HepG2 (cell line): ENCODE measurements at regions not wholly inside any gene's neighbourhood (a gene's known extent, or its start where the extent isn't known, plus 50 kb on each side); places are given as distances from the start of the nearest gene placed in this dataset.

ENCODE experiments used
- ATAC-seq: fragments of 200-7000 bp; cut with Tn5 transposase; 3 replicates; pipeline ENCODE4 v1.9.1; 2020; ENCODE audit warnings: mild to moderate bottlenecking, moderate library complexity
- BruUV-seq: library from RNA; stranded (reverse); fragments of 400-500 nt; replicated peaks from 2 replicates; lab custom pipeline; 2021; lab: Mats Ljungman, UMichigan
- CTCF ChIA-PET: fragments of 300-600 bp; formaldehyde crosslinking; extraction: SDS; loops from one replicate; lab custom pipeline; 2021; ENCODE audit warnings: low total read pairs, inconsistent platforms, low intra/inter-chr PET ratio; lab: Yijun Ruan, JAX
- POLR2A ChIA-PET: fragments of 350-600 bp; sonication (Branson Sonifier 250); formaldehyde crosslinking; loops from one replicate; lab custom pipeline; 2020; ENCODE audit warnings: antibody characterized with exemption, inconsistent platforms; lab: Yijun Ruan, JAX
- DNase-seq: peaks from one replicate; pipeline ENCODE4 v3.0.0-alpha.2; 2015; ENCODE audit warnings: low spot score
- FAIRE-seq: peaks from 3 replicates; lab custom pipeline; 2011; peaks lifted over from hg19 to GRCh38; lab: Jason Lieb, UNC
- H2AFZ ChIP-seq: one replicate; pipeline ENCODE4 v1.6.1; 2011; ENCODE audit warnings: low read length, inconsistent platforms
- H3K27ac ChIP-seq: fragments of 300-600 bp; 3 replicates; pipeline ENCODE4 v1.8.0; 2011; ENCODE audit warnings: mixed run types, mild to moderate bottlenecking, mixed read lengths, low read length, inconsistent platforms; ENCODE audit not compliant: insufficient read depth; ENCODE audit errors: extremely low read length
- H3K27me3 ChIP-seq, 2 experiments: fragments of 200-600 bp in 1 of 2; 2 replicates in 1 of 2; 3 replicates in 1 of 2; pipeline versions ENCODE4 v1.6.0 to v1.8.0; 2011; ENCODE audit warnings: low read length in 2 of 2, mild to moderate bottlenecking in 2 of 2, moderate library complexity in 2 of 2, inconsistent platforms in 1 of 2; ENCODE audit not compliant: insufficient read depth in 2 of 2, control insufficient read depth in 1 of 2
- H3K36me3 ChIP-seq, 2 experiments: fragments of 200-600 bp in 1 of 2; replicated peaks in 1 of 2; 2 replicates in 1 of 2; 3 replicates in 1 of 2; pipeline versions ENCODE4 v1.5.1 to v1.8.0; 2011; ENCODE audit warnings: low read length in 2 of 2, inconsistent platforms in 1 of 2; ENCODE audit not compliant: insufficient read depth in 2 of 2, control insufficient read depth in 1 of 2
- H3K4me1 ChIP-seq: 2 replicates; pipeline ENCODE4 v1.5.1; 2012; ENCODE audit warnings: low read length, inconsistent platforms; ENCODE audit not compliant: insufficient read depth
- H3K4me2 ChIP-seq: 2 replicates; pipeline ENCODE4 v1.6.0; 2011; ENCODE audit warnings: low read depth, low read length, inconsistent platforms
- H3K4me3 ChIP-seq, 3 experiments: fragments of 200-600 bp in 1 of 3; sonication (generic), shearing (Covaris generic) in 1 of 3; replicated peaks in 1 of 3; 2 replicates each; pipeline ENCODE4 v1.5.1; 2011 to 2016; ENCODE audit warnings: low read length in 3 of 3, inconsistent platforms in 2 of 3, low read depth in 2 of 3, mild to moderate bottlenecking in 2 of 3, control low read depth in 1 of 3, mixed read lengths in 1 of 3; ENCODE audit not compliant: insufficient read depth in 1 of 3
- H3K79me2 ChIP-seq: one replicate; pipeline ENCODE4 v1.6.1; 2011; ENCODE audit warnings: low read length, inconsistent platforms; ENCODE audit not compliant: insufficient read depth
- H3K9ac ChIP-seq: 2 replicates; pipeline ENCODE4 v1.6.0; 2011; ENCODE audit warnings: mild to moderate bottlenecking, low read depth, low read length, inconsistent platforms; ENCODE audit not compliant: insufficient read depth
- H3K9me3 ChIP-seq: 2 replicates; pipeline ENCODE4 v1.5.1; 2012; ENCODE audit warnings: mild to moderate bottlenecking, low read length
- H4K20me1 ChIP-seq: 2 replicates; pipeline ENCODE4 v1.6.0; 2011; ENCODE audit warnings: inconsistent platforms, mild to moderate bottlenecking, low read length, moderate library complexity; ENCODE audit not compliant: insufficient read depth
- ARNT2 ChIP-seq: sonication (generic); formaldehyde crosslinking; IDR thresholded peaks from 2 replicates; pipeline ENCODE4 v1.8.0; 2022; ENCODE audit warnings: mild to moderate bottlenecking, low read depth, missing genetic modification reagents, moderate library complexity
- ATAD3A ChIP-seq: sonication (generic); formaldehyde crosslinking; IDR thresholded peaks from 2 replicates; pipeline ENCODE4 v1.4.0; 2020; ENCODE audit warnings: missing genetic modification reagents
- FOSL2 ChIP-seq: sonication (generic); formaldehyde crosslinking; IDR thresholded peaks from 2 replicates; pipeline ENCODE4 v1.4.0; 2020; ENCODE audit warnings: missing genetic modification reagents
- HOXA3 ChIP-seq: sonication (generic); formaldehyde crosslinking; IDR thresholded peaks from 2 replicates; pipeline ENCODE4 v1.5.0; 2020; ENCODE audit warnings: missing genetic modification reagents
- KDM2A ChIP-seq: sonication (generic); formaldehyde crosslinking; IDR thresholded peaks from 2 replicates; pipeline ENCODE4 v1.4.0; 2020; ENCODE audit warnings: low read depth, missing genetic modification reagents, borderline replicate concordance
- KDM3A ChIP-seq: IDR thresholded peaks from 2 replicates; pipeline ENCODE4 v1.6.1; 2018; ENCODE audit warnings: low read depth, missing compliant biosample characterization
- LCORL ChIP-seq, 2 experiments: fragments of 450-650 bp in 1 of 2; sonication (generic) in 1 of 2; formaldehyde crosslinking in 1 of 2; IDR thresholded peaks; 2 replicates each; pipeline versions ENCODE4 v1.5.0 to v1.6.1; 2017 to 2020; ENCODE audit warnings: antibody characterized with exemption in 1 of 2, missing genetic modification reagents in 1 of 2
- MIXL1 ChIP-seq: IDR thresholded peaks from 2 replicates; pipeline ENCODE4 v1.6.1; 2016
- NFE2 ChIP-seq: sonication (generic); formaldehyde crosslinking; IDR thresholded peaks from 2 replicates; pipeline ENCODE4 v1.4.0; 2020; ENCODE audit warnings: missing genetic modification reagents
- RAD21 ChIP-seq: fragments of 450-650 bp; formaldehyde crosslinking; IDR thresholded peaks from 2 replicates; pipeline ENCODE4 v1.5.0; 2020; ENCODE audit warnings: mild to moderate bottlenecking
- SALL1 ChIP-seq: sonication (generic); formaldehyde crosslinking; IDR thresholded peaks from 2 replicates; pipeline ENCODE4 v1.8.0; 2022; ENCODE audit warnings: mild to moderate bottlenecking, missing genetic modification reagents
- SIN3A ChIP-seq: IDR thresholded peaks from 2 replicates; pipeline ENCODE4 v1.6.1; 2011; ENCODE audit warnings: low read depth, mild to moderate bottlenecking, control low read depth, low read length, borderline replicate concordance
- TEAD3 ChIP-seq: optimal IDR thresholded peaks from 2 replicates; pipeline ENCODE3; 2016; ENCODE audit warnings: borderline replicate concordance
- TSC22D2 ChIP-seq: sonication (generic); formaldehyde crosslinking; IDR thresholded peaks from 2 replicates; pipeline ENCODE4 v1.5.1; 2020; ENCODE audit warnings: missing genetic modification reagents, mild to moderate bottlenecking, borderline replicate concordance
- ZBTB42 ChIP-seq: sonication (generic); formaldehyde crosslinking; IDR thresholded peaks from 2 replicates; pipeline ENCODE4 v1.5.0; 2020; ENCODE audit warnings: mild to moderate bottlenecking, missing genetic modification reagents
- ZFP36 ChIP-seq: fragments of 150-350 bp; IDR thresholded peaks from 2 replicates; pipeline ENCODE4 v1.6.1; 2018; ENCODE audit warnings: borderline replicate concordance, low read length, low read depth; ENCODE audit not compliant: partially characterized antibody
- ZNF121 ChIP-seq: sonication (generic); formaldehyde crosslinking; IDR thresholded peaks from 2 replicates; pipeline ENCODE4 v1.5.0; 2020; ENCODE audit warnings: mild to moderate bottlenecking, missing genetic modification reagents
- ZNF317 ChIP-seq: sonication (generic); formaldehyde crosslinking; IDR thresholded peaks from 2 replicates; pipeline ENCODE4 v1.5.0; 2020; ENCODE audit warnings: mild to moderate bottlenecking, missing genetic modification reagents
- ZNF607 ChIP-seq: sonication (generic); formaldehyde crosslinking; IDR thresholded peaks from 2 replicates; pipeline ENCODE4 v1.5.1; 2020; ENCODE audit warnings: missing genetic modification reagents, mild to moderate bottlenecking, borderline replicate concordance
- WGBS: methylation state at CpG from one replicate; pipeline ENCODE4 v1.1.6; 2017; ENCODE audit warnings: low lambda C conversion rate; 5-methylcytosine and 5-hydroxymethylcytosine counted together
- in situ Hi-C: cut with HindIII; loops from 2 replicates; pipeline ENCODE4 v1.10.0; 2017; ENCODE audit warnings: low pct_unique_long_range_greater_than_20kb; ENCODE audit not compliant: extremely low pct_ligation_motif_present
- intact Hi-C: fragments of 100-400 bp; cut with micrococcal nuclease; formaldehyde crosslinking; loops from one replicate; pipeline ENCODE4 v1.10.0; 2022; ENCODE audit not compliant: unreplicated experiment
- TF ChIP-seq, protein P1 (sequence below): sonication (generic); formaldehyde crosslinking; IDR thresholded peaks from 2 replicates; pipeline ENCODE4 v1.5.1; 2020; ENCODE audit warnings: missing genetic modification reagents, mild to moderate bottlenecking, borderline replicate concordance

- in situ Hi-C loops (loop anchor here (25.0 kb wide), 1 partner anchor 1059 kb away; no protein-coding TSS in a partner anchor), intact Hi-C loops (loop anchor here (5.0 kb wide), 3 partner anchors 69 to 1949 kb away; no protein-coding TSS in a partner anchor)
- H3K4me1 ChIP-seq: no peaks in the 10 kb centered on the region
- H3K9ac ChIP-seq: no peak overlapping the region
- ChIA-PET POLR2A (no interaction called here), CTCF (interaction anchor here (0.8 kb wide), 1 partner anchor 1075 kb away, joined by 3 read pairs; no protein-coding TSS in a partner anchor)
- no peaks in the 10 kb centered on the region for H3K27me3 ChIP-seq
- BruUV-seq: no TSS peak
- WGBS: 17% methylated on average over 18 of the region's 18 CpGs
- no peak overlapping the region for H3K4me3 ChIP-seq
- DNase-seq: peak; percentile 64
- H3K27ac ChIP-seq: no peak overlapping the region
- H3K9me3 ChIP-seq: no peaks in the 10 kb centered on the region
- no peak overlapping the region for H3K4me2 ChIP-seq
- H3K79me2 ChIP-seq: no peaks in the 10 kb centered on the region
- no peaks in the 10 kb centered on the region for H3K36me3 ChIP-seq
- H4K20me1 ChIP-seq: no peaks in the 10 kb centered on the region
- H2AFZ ChIP-seq: no peak overlapping the region
- peak; percentile 86 for FAIRE-seq
- ATAC-seq: peak; percentile 99
- TF ChIP-seq ARNT2 (CRISPR knock-in tag): no peak
- peak; percentile 32 for TF ChIP-seq FOSL2 (CRISPR knock-in tag)
- TF ChIP-seq SALL1 (CRISPR knock-in tag): peak; percentile 25; the same call in 1 of the 2 replicates
- TF ChIP-seq KDM2A: peak; percentile 71; the same call in 1 of the 2 replicates
- TF ChIP-seq ZBTB42 (CRISPR knock-in tag): no peak
- TF ChIP-seq HOXA3 (CRISPR knock-in tag): no peak
- TF ChIP-seq TEAD3 (CRISPR knock-in tag): peak; percentile 38
- TF ChIP-seq MIXL1 (CRISPR knock-in tag): 0 out of 2 replicates have a peak, but pooled peaks have one; percentile 30
- peak; percentile 27 for TF ChIP-seq ZFP36
- TF ChIP-seq NFE2 (CRISPR knock-in tag): no peak
- TF ChIP-seq LCORL (IDR thresholded peaks at IDR 0.05): no peak
- no peak for TF ChIP-seq LCORL (CRISPR knock-in tag; IDR thresholded peaks at IDR 0.05)
- no peak for TF ChIP-seq SIN3A
- TF ChIP-seq KDM3A: no peak
- no peak for TF ChIP-seq ZNF317 (CRISPR knock-in tag)
- TF ChIP-seq ZNF607 (CRISPR knock-in tag): no peak
- TF ChIP-seq ATAD3A (CRISPR knock-in tag): no peak
- TF ChIP-seq RAD21 (CRISPR knock-in tag): peak; percentile 81
- TF ChIP-seq ZNF121 (CRISPR knock-in tag): no peak
- TF ChIP-seq, protein P1, sequence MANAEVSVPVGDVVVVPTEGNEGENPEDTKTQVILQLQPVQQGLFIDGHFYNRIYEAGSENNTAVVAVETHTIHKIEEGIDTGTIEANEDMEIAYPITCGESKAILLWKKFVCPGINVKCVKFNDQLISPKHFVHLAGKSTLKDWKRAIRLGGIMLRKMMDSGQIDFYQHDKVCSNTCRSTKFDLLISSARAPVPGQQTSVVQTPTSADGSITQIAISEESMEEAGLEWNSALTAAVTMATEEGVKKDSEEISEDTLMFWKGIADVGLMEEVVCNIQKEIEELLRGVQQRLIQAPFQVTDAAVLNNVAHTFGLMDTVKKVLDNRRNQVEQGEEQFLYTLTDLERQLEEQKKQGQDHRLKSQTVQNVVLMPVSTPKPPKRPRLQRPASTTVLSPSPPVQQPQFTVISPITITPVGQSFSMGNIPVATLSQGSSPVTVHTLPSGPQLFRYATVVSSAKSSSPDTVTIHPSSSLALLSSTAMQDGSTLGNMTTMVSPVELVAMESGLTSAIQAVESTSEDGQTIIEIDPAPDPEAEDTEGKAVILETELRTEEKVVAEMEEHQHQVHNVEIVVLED (CRISPR knock-in tag): no peak
- no peak for TF ChIP-seq TSC22D2
These were observed 267.9 kb upstream of the GHITM start for GRCh38 chr10:83871187-83872081.
